HUES48 (cell line): ENCODE measurements at regions not wholly inside any gene's neighbourhood (a gene's known extent, or its start where the extent isn't known, plus 50 kb on each side); places are given as distances from the start of the nearest gene placed in this dataset.

Source experiments
- H3K27ac ChIP-seq: one replicate; pipeline ENCODE4 v1.7.0; 2013; ENCODE audit warnings: low read depth, low read length, inconsistent platforms
- H3K27me3 ChIP-seq: 2 replicates; pipeline ENCODE4 v1.6.1; 2013; ENCODE audit warnings: mild to moderate bottlenecking, low read length; ENCODE audit not compliant: control insufficient read depth, insufficient read depth
- H3K36me3 ChIP-seq: 2 replicates; pipeline ENCODE4 v1.6.1; 2013; ENCODE audit warnings: low read length; ENCODE audit not compliant: control insufficient read depth, insufficient read depth
- H3K4me1 ChIP-seq: 2 replicates; pipeline ENCODE4 v1.6.1; 2013; ENCODE audit warnings: mild to moderate bottlenecking, low read length; ENCODE audit not compliant: control insufficient read depth, insufficient read depth
- H3K4me3 ChIP-seq: 2 replicates; pipeline ENCODE4 v1.5.1; 2013; ENCODE audit warnings: mild to moderate bottlenecking, low read depth, low read length
- H3K9ac ChIP-seq: 2 replicates; pipeline ENCODE4 v1.6.1; 2013; ENCODE audit warnings: mild to moderate bottlenecking, low read depth, low read length, moderate library complexity
- H3K9me3 ChIP-seq: 2 replicates; pipeline ENCODE4 v1.6.1; 2013; ENCODE audit warnings: low read length; ENCODE audit not compliant: control insufficient read depth, insufficient read depth

GRCh38 chr9:16025627-16026026 lies 472.8 kb downstream of the CCDC171 start:
- no peaks in the 10 kb centered on the region for H3K36me3 ChIP-seq
- H3K27me3 ChIP-seq: no peaks in the 10 kb centered on the region
- no peaks in the 10 kb centered on the region for H3K9me3 ChIP-seq
- no peaks in the 10 kb centered on the region for H3K4me1 ChIP-seq
- H3K27ac ChIP-seq: no peak overlapping the region
- no peak overlapping the region for H3K4me3 ChIP-seq
- H3K9ac ChIP-seq: no peak overlapping the region

- Histone ChIP-seq H3K27ac (no peak overlapping the region), H3K36me3 (no peaks in the 10 kb centered on the region), H3K9ac (no peak overlapping the region), H3K4me1 (no peaks in the 10 kb centered on the region), H3K9me3 (no peaks in the 10 kb centered on the region), H3K4me3 (no peak overlapping the region), H3K27me3 (no peaks in the 10 kb centered on the region)
Measured at GRCh38 chr9:16026886-16027285, 474.0 kb downstream of the CCDC171 start.

- H3K27ac ChIP-seq: no peak overlapping the region
- H3K9me3 ChIP-seq: no peaks in the 10 kb centered on the region
- H3K36me3 ChIP-seq: no peaks in the 10 kb centered on the region
- no peak overlapping the region for H3K9ac ChIP-seq
- no peaks in the 10 kb centered on the region for H3K27me3 ChIP-seq
- H3K4me3 ChIP-seq: no peak overlapping the region
- H3K4me1 ChIP-seq: no peaks in the 10 kb centered on the region
Measured at GRCh38 chr9:16028548-16028947, 475.7 kb downstream of the CCDC171 start.

- no peaks in the 10 kb centered on the region for H3K27me3 ChIP-seq
- no peak overlapping the region for H3K4me3 ChIP-seq
- H3K9me3 ChIP-seq: no peaks in the 10 kb centered on the region
- H3K9ac ChIP-seq: no peak overlapping the region
- no peak overlapping the region for H3K27ac ChIP-seq
- no peaks in the 10 kb centered on the region for H3K4me1 ChIP-seq
- H3K36me3 ChIP-seq: no peaks in the 10 kb centered on the region
Measured at GRCh38 chr9:16029046-16029615, 476.3 kb downstream of the CCDC171 start.

- Histone ChIP-seq H3K27ac (no peak overlapping the region), H3K4me3 (no peak overlapping the region), H3K36me3 (no peaks in the 10 kb centered on the region), H3K9me3 (no peaks in the 10 kb centered on the region), H3K9ac (no peak overlapping the region), H3K27me3 (no peaks in the 10 kb centered on the region), H3K4me1 (no peaks in the 10 kb centered on the region)
Measured at GRCh38 chr9:16029796-16030363, 477.0 kb downstream of the CCDC171 start.

GRCh38 chr9:16030528-16031185 lies 477.8 kb downstream of the CCDC171 start:
- H3K27ac ChIP-seq: no peak overlapping the region
- H3K9me3 ChIP-seq: no peaks in the 10 kb centered on the region
- H3K4me3 ChIP-seq: no peak overlapping the region
- no peaks in the 10 kb centered on the region for H3K4me1 ChIP-seq
- no peaks in the 10 kb centered on the region for H3K27me3 ChIP-seq
- H3K36me3 ChIP-seq: no peaks in the 10 kb centered on the region
- H3K9ac ChIP-seq: no peak overlapping the region

- Histone ChIP-seq H3K9me3 (no peaks in the 10 kb centered on the region), H3K36me3 (no peaks in the 10 kb centered on the region), H3K4me3 (no peak overlapping the region), H3K27ac (no peak overlapping the region), H3K27me3 (no peaks in the 10 kb centered on the region), H3K9ac (no peak overlapping the region), H3K4me1 (no peaks in the 10 kb centered on the region)
Measured at GRCh38 chr9:16031486-16031885, 478.6 kb downstream of the CCDC171 start.

- no peaks in the 10 kb centered on the region for H3K36me3 ChIP-seq
- H3K4me3 ChIP-seq: no peak overlapping the region
- H3K27ac ChIP-seq: no peak overlapping the region
- H3K27me3 ChIP-seq: no peaks in the 10 kb centered on the region
- H3K4me1 ChIP-seq: no peaks in the 10 kb centered on the region
- no peak overlapping the region for H3K9ac ChIP-seq
- H3K9me3 ChIP-seq: no peaks in the 10 kb centered on the region
Measured at GRCh38 chr9:16031971-16032370, 479.1 kb downstream of the CCDC171 start.

GRCh38 chr9:16032799-16033198 lies 480.0 kb downstream of the CCDC171 start:
- no peak overlapping the region for H3K27ac ChIP-seq

GRCh38 chr9:16033253-16033652 lies 480.4 kb downstream of the CCDC171 start:
- Histone ChIP-seq H3K9ac (no peak overlapping the region), H3K9me3 (no peaks in the 10 kb centered on the region), H3K4me1 (no peaks in the 10 kb centered on the region), H3K36me3 (no peaks in the 10 kb centered on the region), H3K27ac (no peak overlapping the region), H3K27me3 (no peaks in the 10 kb centered on the region), H3K4me3 (no peak overlapping the region)

More at GRCh38 chr9:16032799-16033198, 480.0 kb downstream of the CCDC171 start:
- no peaks in the 10 kb centered on the region for H3K36me3 ChIP-seq
- no peaks in the 10 kb centered on the region for H3K27me3 ChIP-seq
- no peaks in the 10 kb centered on the region for H3K4me1 ChIP-seq
- no peak overlapping the region for H3K4me3 ChIP-seq
- H3K9ac ChIP-seq: no peak overlapping the region
- H3K9me3 ChIP-seq: no peaks in the 10 kb centered on the region

GRCh38 chr9:16033921-16034691 lies 481.3 kb downstream of the CCDC171 start:
- H3K27me3 ChIP-seq: no peaks in the 10 kb centered on the region
- no peaks in the 10 kb centered on the region for H3K9me3 ChIP-seq
- H3K9ac ChIP-seq: no peak overlapping the region
- H3K36me3 ChIP-seq: no peaks in the 10 kb centered on the region
- H3K4me3 ChIP-seq: no peak overlapping the region
- H3K4me1 ChIP-seq: peaks cover 4% of the 10 kb centered on the region; the same call in 1 of the 2 replicates
- no peak overlapping the region for H3K27ac ChIP-seq
